SU-DHL-6 (cell line): ENCODE measurements at regions not wholly inside any gene's neighbourhood (a gene's known extent, or its start where the extent isn't known, plus 50 kb on each side); places are given as distances from the start of the nearest gene placed in this dataset.

Source experiments
- H2AFZ ChIP-seq: fragments of 200-600 bp; sonication (generic); 2 replicates; pipeline ENCODE4 v1.6.1; 2014; ENCODE audit warnings: low read depth, mild to moderate bottlenecking, moderate library complexity, mixed read lengths, antibody characterized with exemption, low read length; ENCODE audit not compliant: severe bottlenecking
- H3F3A ChIP-seq: fragments of 200-600 bp; shearing (Covaris generic); 2 replicates; pipeline ENCODE4 v1.6.0; 2016; ENCODE audit warnings: antibody characterized with exemption, mild to moderate bottlenecking; ENCODE audit not compliant: insufficient read depth
- H3K27ac ChIP-seq: fragments of 200-600 bp; sonication (generic); 2 replicates; pipeline ENCODE4 v1.5.1; 2016; ENCODE audit warnings: low read depth, mild to moderate bottlenecking, low read length, moderate library complexity, mixed read lengths
- H3K27me3 ChIP-seq: fragments of 200-600 bp; sonication (generic), shearing (Covaris generic); 2 replicates; pipeline ENCODE4 v1.6.0; 2014; ENCODE audit warnings: mild to moderate bottlenecking, low read length
- H3K36me3 ChIP-seq: fragments of 200-600 bp; sonication (generic); 2 replicates; pipeline ENCODE4 v1.6.1; 2014; ENCODE audit warnings: mild to moderate bottlenecking, low read length, mixed read lengths
- H3K4me2 ChIP-seq: fragments of 300-600, 200-600 bp; shearing (Covaris generic), sonication (generic); 2 replicates; pipeline ENCODE4 v1.6.0; 2014; ENCODE audit warnings: low read length, low read depth, mild to moderate bottlenecking; ENCODE audit not compliant: poor library complexity, severe bottlenecking
- H3K4me3 ChIP-seq: fragments of 200-600 bp; sonication (generic); 2 replicates; pipeline ENCODE4 v1.5.1; 2014; ENCODE audit warnings: antibody characterized with exemption, low read length, mild to moderate bottlenecking, mixed read lengths; ENCODE audit not compliant: insufficient read depth, poor library complexity, severe bottlenecking
- H3K79me2 ChIP-seq: fragments of 200-600 bp; sonication (generic); 2 replicates; pipeline ENCODE4 v1.6.1; 2014; ENCODE audit warnings: mild to moderate bottlenecking, low read length, moderate library complexity; ENCODE audit not compliant: insufficient read depth
- H3K9ac ChIP-seq: fragments of 200-600 bp; sonication (generic); 2 replicates; pipeline ENCODE4 v1.7.0; 2014; ENCODE audit warnings: mild to moderate bottlenecking, low read length
- H3K9me2 ChIP-seq: fragments of 200-600 bp; sonication (generic); replicated peaks from 2 replicates; pipeline ENCODE4 v1.6.1; 2014; ENCODE audit warnings: low read length; ENCODE audit not compliant: insufficient read depth
- H3K9me3 ChIP-seq: fragments of 200-600 bp; sonication (generic); 2 replicates; pipeline ENCODE4 v1.6.1; 2014; ENCODE audit warnings: low read length, mixed read lengths; ENCODE audit not compliant: insufficient read depth
- H4K20me1 ChIP-seq: fragments of 200-600 bp; sonication (generic); 2 replicates; pipeline ENCODE4 v1.6.1; 2014; ENCODE audit warnings: low read depth, mild to moderate bottlenecking, antibody characterized with exemption, low read length, moderate library complexity, mixed read lengths
- CTCF ChIP-seq: fragments of 200-600 bp; sonication (generic); IDR thresholded peaks from one replicate; pipeline ENCODE4 v1.5.1; 2017; ENCODE audit warnings: antibody characterized with exemption, mild to moderate bottlenecking, low read length, moderate library complexity; ENCODE audit not compliant: insufficient read depth, poor library complexity, severe bottlenecking
- EZH2phosphoT487 ChIP-seq: fragments of 200-600 bp; sonication (generic), shearing (Covaris generic); conservative IDR thresholded peaks from 2 replicates; pipeline ENCODE4 v1.6.1; 2018; ENCODE audit warnings: mild to moderate bottlenecking, antibody characterized with exemption, low read length, moderate library complexity, mixed read lengths

GRCh38 chr13:73945382-73945781, 188.8 kb downstream of the KLF12 start:
- Histone ChIP-seq H3K79me2 (no peaks in the 10 kb centered on the region), H3K9me2 (no peaks in the 10 kb centered on the region), H3K36me3 (no peaks in the 10 kb centered on the region), H2AFZ (no peak overlapping the region), H3F3A (no peaks in the 10 kb centered on the region), H3K4me2 (no peak overlapping the region), H3K27me3 (no peaks in the 10 kb centered on the region), H3K4me3 (no peak overlapping the region), H3K9me3 (no peaks in the 10 kb centered on the region), H4K20me1 (no peaks in the 10 kb centered on the region), H3K27ac (no peak overlapping the region), H3K9ac (no peak overlapping the region)
- no peak for TF ChIP-seq EZH2phosphoT487

- Histone ChIP-seq H3K27me3 (no peaks in the 10 kb centered on the region), H4K20me1 (no peaks in the 10 kb centered on the region), H3K79me2 (no peaks in the 10 kb centered on the region), H3F3A (no peaks in the 10 kb centered on the region), H3K36me3 (no peaks in the 10 kb centered on the region), H3K4me2 (no peak overlapping the region), H3K9me2 (no peaks in the 10 kb centered on the region), H2AFZ (no peak overlapping the region), H3K9ac (no peak overlapping the region), H3K9me3 (no peaks in the 10 kb centered on the region), H3K27ac (no peak overlapping the region), H3K4me3 (no peak overlapping the region)
- TF ChIP-seq CTCF (no peak), EZH2phosphoT487 (no peak)
Measured at GRCh38 chr13:73943965-73944233, 190.3 kb downstream of the KLF12 start.

GRCh38 chr13:73943137-73943964, 190.9 kb downstream of the KLF12 start:
- no peak for TF ChIP-seq CTCF
- TF ChIP-seq EZH2phosphoT487, result no peak
- Histone ChIP-seq H3K9ac (no peak overlapping the region), H3K36me3 (no peaks in the 10 kb centered on the region), H3K9me3 (no peaks in the 10 kb centered on the region), H2AFZ (no peak overlapping the region), H3K4me2 (no peak overlapping the region), H3F3A (no peaks in the 10 kb centered on the region), H4K20me1 (no peaks in the 10 kb centered on the region), H3K79me2 (no peaks in the 10 kb centered on the region), H3K4me3 (no peak overlapping the region), H3K27me3 (no peaks in the 10 kb centered on the region), H3K9me2 (no peaks in the 10 kb centered on the region), H3K27ac (no peak overlapping the region)

GRCh38 chr13:73941752-73942151, 192.5 kb downstream of the KLF12 start:
- Histone ChIP-seq H3K4me3 (no peak overlapping the region), H3K9me3 (no peaks in the 10 kb centered on the region), H3K36me3 (no peaks in the 10 kb centered on the region), H3K27me3 (no peaks in the 10 kb centered on the region), H3F3A (no peaks in the 10 kb centered on the region), H3K79me2 (no peaks in the 10 kb centered on the region), H3K27ac (no peak overlapping the region), H3K4me2 (no peak overlapping the region), H4K20me1 (no peaks in the 10 kb centered on the region), H2AFZ (no peak overlapping the region), H3K9ac (no peak overlapping the region), H3K9me2 (no peaks in the 10 kb centered on the region)
- TF ChIP-seq CTCF, result no peak
- no peak for TF ChIP-seq EZH2phosphoT487
